H9 (cell line): ENCODE measurements at regions not wholly inside any gene's neighbourhood (a gene's known extent, or its start where the extent isn't known, plus 50 kb on each side); places are given as distances from the start of the nearest gene placed in this dataset.

Experiments
- DNase-seq: peaks from one replicate; pipeline ENCODE4 v3.0.0-alpha.2; 2017
- H2AFZ ChIP-seq: one replicate; pipeline ENCODE4 v1.6.1; 2013; ENCODE audit warnings: mild to moderate bottlenecking, low read length, control low read depth, moderate library complexity
- H2AK5ac ChIP-seq: 2 replicates; pipeline ENCODE4 v1.6.1; 2013; ENCODE audit warnings: low read length, control low read depth, mixed read lengths; ENCODE audit not compliant: insufficient read length
- H2BK120ac ChIP-seq: one replicate; pipeline ENCODE4 v1.6.1; 2013; ENCODE audit warnings: low read depth, mild to moderate bottlenecking, low read length, control low read depth, inconsistent platforms; ENCODE audit not compliant: poor library complexity, severe bottlenecking
- H2BK12ac ChIP-seq: 2 replicates; pipeline ENCODE4 v1.6.1; 2013; ENCODE audit warnings: low read length, control low read depth, mixed read lengths, low read depth; ENCODE audit not compliant: insufficient read length
- H2BK15ac ChIP-seq: 2 replicates; pipeline ENCODE4 v1.6.1; 2013; ENCODE audit warnings: low read depth, low read length, control low read depth
- H2BK20ac ChIP-seq: one replicate; pipeline ENCODE4 v1.6.1; 2013; ENCODE audit warnings: low read depth, mild to moderate bottlenecking, low read length, control low read depth, inconsistent platforms; ENCODE audit not compliant: poor library complexity, severe bottlenecking
- H2BK5ac ChIP-seq: 2 replicates; pipeline ENCODE4 v1.6.1; 2013; ENCODE audit warnings: low read length, control low read depth, mixed read lengths; ENCODE audit not compliant: insufficient read length
- H3K14ac ChIP-seq: 2 replicates; pipeline ENCODE4 v1.6.1; 2013; ENCODE audit warnings: low read length, control low read depth; ENCODE audit not compliant: insufficient read depth
- H3K18ac ChIP-seq: 2 replicates; pipeline ENCODE4 v1.6.1; 2013; ENCODE audit warnings: low read depth, mild to moderate bottlenecking, mixed read lengths, low read length, control low read depth; ENCODE audit not compliant: insufficient read length
- H3K23ac ChIP-seq: 2 replicates; pipeline ENCODE4 v1.6.1; 2013; ENCODE audit warnings: low read length, control low read depth, mixed read lengths, low read depth; ENCODE audit not compliant: insufficient read length
- H3K23me2 ChIP-seq: 2 replicates; pipeline ENCODE4 v1.6.1; 2013; ENCODE audit warnings: low read depth, mild to moderate bottlenecking, mixed read lengths, low read length, control low read depth; ENCODE audit not compliant: insufficient read length, poor library complexity, severe bottlenecking
- H3K27ac ChIP-seq: 2 replicates; pipeline ENCODE4 v1.5.1; 2013; ENCODE audit warnings: low read length, control low read depth, mixed read lengths, low read depth; ENCODE audit not compliant: insufficient read length
- H3K27me3 ChIP-seq: 2 replicates; pipeline ENCODE4 v1.6.1; 2013; ENCODE audit warnings: low read length, control low read depth, inconsistent platforms; ENCODE audit not compliant: insufficient read depth
- H3K4ac ChIP-seq: 2 replicates; pipeline ENCODE4 v1.6.1; 2013; ENCODE audit warnings: low read depth, mild to moderate bottlenecking, control low read depth, inconsistent platforms, low read length, moderate library complexity
- H3K4me1 ChIP-seq: 2 replicates; pipeline ENCODE4 v1.6.1; 2013; ENCODE audit warnings: low read length, control low read depth, inconsistent platforms; ENCODE audit not compliant: insufficient read depth
- H3K4me2 ChIP-seq: 2 replicates; pipeline ENCODE4 v1.6.1; 2013; ENCODE audit warnings: low read length, control low read depth, mixed read lengths; ENCODE audit not compliant: insufficient read length, insufficient read depth
- H3K56ac ChIP-seq: 2 replicates; pipeline ENCODE4 v1.6.1; 2013; ENCODE audit warnings: low read depth, mild to moderate bottlenecking, mixed read lengths, low read length, control low read depth; ENCODE audit not compliant: insufficient read length
- H3K79me1 ChIP-seq: 2 replicates; pipeline ENCODE4 v1.6.1; 2013; ENCODE audit warnings: low read depth, mild to moderate bottlenecking, moderate library complexity, low read length, control low read depth, inconsistent platforms; ENCODE audit not compliant: insufficient read depth, poor library complexity, severe bottlenecking
- H3K79me2 ChIP-seq: 2 replicates; pipeline ENCODE4 v1.6.1; 2013; ENCODE audit warnings: low read length, control low read depth, inconsistent platforms; ENCODE audit not compliant: insufficient read depth
- H3K9ac ChIP-seq: 2 replicates; pipeline ENCODE4 v1.6.1; 2013; ENCODE audit warnings: low read length, control low read depth, mixed read lengths; ENCODE audit not compliant: insufficient read length; ENCODE audit errors: extremely low read depth
- H3K9me3 ChIP-seq: one replicate; pipeline ENCODE4 v1.6.1; 2013; ENCODE audit warnings: low read depth, low read length, inconsistent platforms; ENCODE audit not compliant: control insufficient read depth
- H3T11ph ChIP-seq: one replicate; pipeline ENCODE4 v1.6.1; 2013; ENCODE audit warnings: mild to moderate bottlenecking, low read length, control low read depth, inconsistent platforms
- H4K20me1 ChIP-seq: one replicate; pipeline ENCODE4 v1.6.1; 2013; ENCODE audit not compliant: control insufficient read depth, insufficient read length, insufficient read depth
- H4K5ac ChIP-seq: 2 replicates; pipeline ENCODE4 v1.6.1; 2013; ENCODE audit warnings: low read depth, mild to moderate bottlenecking, mixed read lengths, low read length, control low read depth; ENCODE audit not compliant: insufficient read length
- H4K8ac ChIP-seq: replicated peaks from 2 replicates; pipeline ENCODE4 v1.6.1; 2013; ENCODE audit warnings: low read length, control low read depth, mixed read lengths, low read depth; ENCODE audit not compliant: insufficient read length
- H4K91ac ChIP-seq: 2 replicates; pipeline ENCODE4 v1.6.1; 2013; ENCODE audit warnings: low read depth, mild to moderate bottlenecking, moderate library complexity, mixed read lengths, low read length, control low read depth; ENCODE audit not compliant: insufficient read length
- H3K27ac Mint-ChIP-seq, 3 experiments: 2 replicates in 2 of 3; 3 replicates in 1 of 3; pipeline ENCODE4 v1.8.0; 2020 to 2021; ENCODE audit warnings: mixed read lengths in 3 of 3, mild to moderate bottlenecking in 1 of 3, moderate library complexity in 1 of 3
- H3K27me3 Mint-ChIP-seq: 2 replicates; pipeline ENCODE4 v1.8.0; 2021; ENCODE audit warnings: low read depth, mild to moderate bottlenecking, moderate library complexity, mixed read lengths
- H3K36me3 Mint-ChIP-seq, 3 experiments: 2 replicates in 2 of 3; 3 replicates in 1 of 3; pipeline ENCODE4 v1.8.0; 2020 to 2021; ENCODE audit warnings: low read depth in 3 of 3, mixed read lengths in 3 of 3; ENCODE audit not compliant: insufficient read depth in 1 of 3
- H3K4me1 Mint-ChIP-seq, 2 experiments: 2 replicates each; pipeline ENCODE4 v1.8.0; 2020; ENCODE audit warnings: mixed read lengths in 2 of 2
- H3K4me3 Mint-ChIP-seq, 2 experiments: 2 replicates in 1 of 2; 3 replicates in 1 of 2; pipeline ENCODE4 v1.8.0; 2020 to 2021; ENCODE audit warnings: mild to moderate bottlenecking in 2 of 2, mixed read lengths in 2 of 2, moderate library complexity in 1 of 2
- H3K9me3 Mint-ChIP-seq, 2 experiments: 2 replicates in 1 of 2; 3 replicates in 1 of 2; pipeline ENCODE4 v1.8.0; 2020; ENCODE audit warnings: mild to moderate bottlenecking in 2 of 2, mixed read lengths in 2 of 2, moderate library complexity in 1 of 2
- CTCF ChIP-seq: fragments of 200-600 bp; sonication (generic); conservative IDR thresholded peaks from 3 replicates; pipeline ENCODE4 v1.8.0; 2021; ENCODE audit warnings: antibody characterized with exemption, mild to moderate bottlenecking
- WGBS: extraction: QIAGEN DNeasy Blood & Tissue Kit; methylation state at CpG from one replicate; pipeline ENCODE4 v1.1.7; 2013; ENCODE audit warnings: missing lambda C conversion rate, low lambda C conversion rate, mixed read lengths; ENCODE audit not compliant: insufficient read length; ENCODE audit errors: extremely low coverage; 5-methylcytosine and 5-hydroxymethylcytosine counted together

- Histone ChIP-seq H3K9me3 (no peaks in the 10 kb centered on the region), H2BK120ac (no peak overlapping the region), H3K9ac (no peak overlapping the region), H3K4me2 (no peak overlapping the region), H2BK20ac (no peak overlapping the region), H3K27ac (no peak overlapping the region), H3K4ac (no peak overlapping the region), H4K91ac (no peak overlapping the region), H2AFZ (no peak overlapping the region), H3K79me2 (no peaks in the 10 kb centered on the region), H2BK5ac (no peak overlapping the region), H2BK12ac (no peak overlapping the region), H4K5ac (no peak overlapping the region), H2BK15ac (no peak overlapping the region), H3K18ac (no peak overlapping the region), H3K14ac (no peak overlapping the region), H2AK5ac (no peak overlapping the region), H3K23ac (no peak overlapping the region), H3K79me1 (no peaks in the 10 kb centered on the region), H3K56ac (no peak overlapping the region), H4K20me1 (no peaks in the 10 kb centered on the region), H3K23me2 (no peaks in the 10 kb centered on the region), H3K4me1 (no peaks in the 10 kb centered on the region), H4K8ac (no peak overlapping the region), H3K27me3 (no peaks in the 10 kb centered on the region), H3T11ph (no peak overlapping the region)
- no CpG with 5 or more reads among the region's 8 CpGs for WGBS
- no peak for DNase-seq
- Mint-ChIP-seq H3K27me3 (peaks cover 2% of the 10 kb centered on the region; the same call in 1 of the 2 replicates), H3K36me3 (no peaks in the 10 kb centered on the region), H3K9me3 (no peaks in the 10 kb centered on the region), H3K27ac (no peak overlapping the region), H3K4me3 (no peak overlapping the region), H3K4me1 (peaks cover 3 to 4% of the 10 kb centered on the region in 2 experiments)
- no peak for TF ChIP-seq CTCF
These were observed 150.4 kb upstream of the RNF32 start for GRCh38 chr7:156490021-156490800.
